ENCODE measurements at regions not wholly inside any gene's neighbourhood (a gene's known extent, or its start where the extent isn't known, plus 50 kb on each side); places are given as distances from the start of the nearest gene placed in this dataset.

DNA sequence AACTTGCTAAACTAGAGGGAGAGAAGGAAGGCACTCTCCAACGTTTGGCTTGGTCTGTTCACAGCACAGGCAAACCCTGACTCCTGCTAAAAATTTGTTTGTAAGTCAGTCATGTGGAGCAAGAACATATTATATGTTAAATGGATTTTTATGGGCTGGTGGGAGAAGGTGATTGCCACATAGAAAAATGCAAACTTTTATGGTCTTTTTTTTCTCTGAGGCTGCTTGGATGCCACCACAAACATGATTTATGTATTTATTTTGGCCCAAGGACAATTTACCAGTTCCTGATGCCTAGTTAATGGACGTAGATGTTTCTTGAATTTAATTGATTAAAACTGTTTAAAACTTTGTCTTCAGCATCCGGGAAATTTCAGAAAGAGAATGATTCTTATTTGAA lies 274.2 kb upstream of the MYOCD start:
- intact Hi-C loops (cut with DNase I), result no loop called here
- TF ChIP-seq, protein P1, sequence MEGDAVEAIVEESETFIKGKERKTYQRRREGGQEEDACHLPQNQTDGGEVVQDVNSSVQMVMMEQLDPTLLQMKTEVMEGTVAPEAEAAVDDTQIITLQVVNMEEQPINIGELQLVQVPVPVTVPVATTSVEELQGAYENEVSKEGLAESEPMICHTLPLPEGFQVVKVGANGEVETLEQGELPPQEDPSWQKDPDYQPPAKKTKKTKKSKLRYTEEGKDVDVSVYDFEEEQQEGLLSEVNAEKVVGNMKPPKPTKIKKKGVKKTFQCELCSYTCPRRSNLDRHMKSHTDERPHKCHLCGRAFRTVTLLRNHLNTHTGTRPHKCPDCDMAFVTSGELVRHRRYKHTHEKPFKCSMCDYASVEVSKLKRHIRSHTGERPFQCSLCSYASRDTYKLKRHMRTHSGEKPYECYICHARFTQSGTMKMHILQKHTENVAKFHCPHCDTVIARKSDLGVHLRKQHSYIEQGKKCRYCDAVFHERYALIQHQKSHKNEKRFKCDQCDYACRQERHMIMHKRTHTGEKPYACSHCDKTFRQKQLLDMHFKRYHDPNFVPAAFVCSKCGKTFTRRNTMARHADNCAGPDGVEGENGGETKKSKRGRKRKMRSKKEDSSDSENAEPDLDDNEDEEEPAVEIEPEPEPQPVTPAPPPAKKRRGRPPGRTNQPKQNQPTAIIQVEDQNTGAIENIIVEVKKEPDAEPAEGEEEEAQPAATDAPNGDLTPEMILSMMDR (IDR thresholded peaks at IDR 0.05), result no peak
- no peak for DNase-seq
- ATAC-seq, result no peak
- H3K9me3 ChIP-seq, result no peaks in the 10 kb centered on the region
- H3K27me3 ChIP-seq (ENCODE audit: low read depth), result no peaks in the 10 kb centered on the region
- no peak overlapping the region for H3K4me3 ChIP-seq
- H3K36me3 ChIP-seq, result no peaks in the 10 kb centered on the region
- no peak overlapping the region for H3K27ac ChIP-seq
- H3K4me1 ChIP-seq, result no peaks in the 10 kb centered on the region

DNA sequence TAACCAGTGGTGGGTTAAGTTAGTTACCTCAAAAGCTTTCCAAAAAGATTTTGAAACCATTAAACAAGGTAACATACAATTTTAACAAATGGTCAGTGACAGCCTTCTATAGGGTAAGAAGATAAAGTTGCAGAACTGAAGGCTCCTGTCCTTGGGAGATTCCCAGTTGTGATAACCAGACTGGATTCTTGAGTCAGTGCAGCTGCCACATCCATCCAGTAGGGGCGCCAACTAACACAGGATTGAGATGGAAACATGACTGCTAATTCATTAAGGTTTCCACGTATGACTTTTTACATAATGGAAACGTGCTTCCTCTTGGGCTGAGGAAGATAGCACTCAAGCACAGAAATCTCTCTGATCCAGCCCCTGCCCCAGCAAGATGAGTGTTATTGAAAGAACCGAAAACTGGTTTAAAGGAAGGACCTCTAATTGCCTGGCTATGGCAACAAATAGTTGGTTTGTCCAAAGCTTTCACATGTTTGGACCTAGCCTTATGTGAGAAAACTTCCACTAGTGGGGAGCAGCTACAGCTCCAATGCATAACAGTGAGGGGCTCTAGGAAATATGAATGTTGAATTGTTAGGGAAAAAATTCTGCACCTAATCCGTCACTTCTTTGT lies 269.8 kb upstream of the MYOCD start:
- intact Hi-C loops (cut with DNase I), result no loop called here
- H3K4me1 ChIP-seq, result no peaks in the 10 kb centered on the region
- ATAC-seq (no peak), DNase-seq (no peak)
- no peaks in the 10 kb centered on the region for H3K36me3 ChIP-seq
- TF ChIP-seq, protein P1 (IDR thresholded peaks at IDR 0.05), result peak; percentile 46
- no peak overlapping the region for H3K27ac ChIP-seq
- no peak overlapping the region for H3K4me3 ChIP-seq
- H3K9me3 ChIP-seq, result no peaks in the 10 kb centered on the region
- no peaks in the 10 kb centered on the region for H3K27me3 ChIP-seq (ENCODE audit: low read depth)

DNA sequence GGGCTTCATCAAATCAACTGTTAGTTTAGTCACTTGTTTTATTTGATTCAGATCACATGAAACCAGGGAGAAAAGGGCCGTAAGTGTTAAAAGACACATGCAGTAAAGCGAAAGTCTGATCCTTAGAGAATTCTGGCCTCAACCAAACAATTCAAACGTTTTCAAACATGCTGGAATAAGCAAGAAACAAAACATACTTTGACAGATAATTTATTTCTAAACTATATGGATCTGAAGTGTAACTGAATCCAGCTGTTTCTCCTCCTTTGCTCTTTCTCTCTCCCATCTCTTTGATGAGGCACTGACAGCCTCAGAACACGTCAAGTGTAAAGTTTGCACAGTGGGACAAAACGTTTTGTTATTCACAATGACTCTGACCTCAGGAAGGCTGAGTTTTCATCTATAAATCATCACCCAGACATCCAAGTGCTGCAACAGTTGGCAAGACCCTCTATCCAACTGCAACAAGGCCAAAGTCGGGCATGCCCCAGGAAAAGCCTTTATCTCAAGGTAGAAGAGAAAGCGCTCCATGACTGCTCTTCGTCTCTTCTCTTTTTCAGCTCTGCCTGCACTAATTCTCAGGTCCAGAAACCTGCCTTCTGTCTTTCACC lies 267.1 kb upstream of the MYOCD start:
- Histone ChIP-seq H3K36me3 (no peaks in the 10 kb centered on the region), H3K27me3 (ENCODE audit: low read depth) (no peaks in the 10 kb centered on the region), H3K27ac (no peak overlapping the region), H3K4me3 (no peak overlapping the region), H3K4me1 (no peaks in the 10 kb centered on the region), H3K9me3 (no peaks in the 10 kb centered on the region)
- DNase-seq (no peak), ATAC-seq (no peak)
- TF ChIP-seq, protein P1 (IDR thresholded peaks at IDR 0.05), result no peak
- intact Hi-C loops (cut with DNase I), result no loop called here

DNA sequence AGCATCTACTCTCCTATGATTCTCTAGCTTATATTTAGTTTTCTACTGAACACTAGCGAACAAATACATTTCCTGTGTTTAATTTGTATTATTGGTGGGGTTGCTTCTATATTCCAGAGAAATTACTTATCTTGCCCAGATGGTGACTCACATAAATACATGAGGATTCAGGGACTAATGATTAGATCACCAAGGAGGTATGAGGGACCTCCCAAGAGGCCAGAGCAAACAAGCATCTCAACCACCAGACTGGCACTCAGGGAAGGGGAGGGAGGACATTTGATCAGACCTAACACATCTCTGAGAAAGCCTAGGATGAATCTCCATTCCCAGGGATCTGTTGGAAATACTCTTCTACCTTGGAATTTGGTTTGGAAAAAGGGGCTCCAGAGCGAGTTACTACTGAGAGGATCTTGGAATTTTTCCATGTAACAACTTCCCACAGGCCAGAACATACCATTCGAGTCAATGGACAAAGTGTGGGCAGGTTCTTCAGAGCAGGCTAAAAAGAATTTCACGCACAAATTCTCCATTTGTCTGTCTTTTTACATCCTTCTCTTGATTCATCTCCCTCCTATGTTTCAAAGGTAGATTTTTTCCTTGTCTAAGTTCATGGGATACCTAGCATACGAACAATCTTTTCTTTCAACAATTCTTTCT lies 262.6 kb upstream of the MYOCD start:
- H3K4me3 ChIP-seq, result no peak overlapping the region
- no peaks in the 10 kb centered on the region for H3K9me3 ChIP-seq
- H3K4me1 ChIP-seq, result no peaks in the 10 kb centered on the region
- DNase-seq, result no peak
- H3K27ac ChIP-seq, result no peak overlapping the region
- no peak for ATAC-seq
- no peaks in the 10 kb centered on the region for H3K27me3 ChIP-seq (ENCODE audit: low read depth)
- intact Hi-C loops (cut with DNase I), result no loop called here
- TF ChIP-seq, protein P1 (IDR thresholded peaks at IDR 0.05), result no peak
- no peaks in the 10 kb centered on the region for H3K36me3 ChIP-seq

DNA sequence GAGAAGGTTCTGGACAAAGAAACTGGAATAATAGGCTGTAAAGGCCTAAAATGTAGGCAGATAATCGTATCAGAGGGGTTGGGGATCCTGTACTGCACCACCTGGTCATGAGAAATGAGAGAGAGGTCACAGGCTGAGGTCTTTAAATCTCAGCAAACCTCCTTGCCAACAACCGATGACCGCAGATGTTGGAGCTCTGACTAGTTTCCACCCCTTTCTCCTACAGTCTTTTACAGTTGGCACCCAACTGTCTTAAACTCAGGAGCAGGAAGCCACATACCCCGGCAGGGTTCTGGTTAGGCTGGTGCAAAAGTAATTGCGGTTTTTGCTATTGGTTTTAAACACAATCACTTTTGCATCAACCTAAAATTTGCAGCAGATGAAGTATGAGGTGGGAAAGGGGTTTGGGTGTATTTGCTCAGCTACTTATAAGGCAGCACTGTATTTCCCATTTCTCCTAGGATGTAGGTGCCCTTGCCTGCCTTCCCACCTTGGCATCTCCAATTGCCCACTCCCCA lies 261.8 kb upstream of the MYOCD start:
- H3K4me3 ChIP-seq, result no peak overlapping the region
- intact Hi-C loops (cut with DNase I), result no loop called here
- DNase-seq, result no peak

More for the DNA sequence above, 261.8 kb upstream of the MYOCD start:
- Histone ChIP-seq H3K36me3 (no peaks in the 10 kb centered on the region), H3K27me3 (ENCODE audit: low read depth) (no peaks in the 10 kb centered on the region), H3K9me3 (no peaks in the 10 kb centered on the region), H3K27ac (no peak overlapping the region), H3K4me1 (no peaks in the 10 kb centered on the region)
- no peak for ATAC-seq
- TF ChIP-seq, protein P1 (IDR thresholded peaks at IDR 0.05), result no peak

All from lower lobe of right lung (tissue), 2 donors.